ENCODE measurements at regions not wholly inside any gene's neighbourhood (a gene's known extent, or its start where the extent isn't known, plus 50 kb on each side); places are given as distances from the start of the nearest gene placed in this dataset.

GRCh38 chr6:125480146-125480545 is 178.4 kb upstream of the HDDC2 start (continued):
- no peak for TF ChIP-seq FOXP4 (CRISPR knock-in tag; IDR thresholded peaks at IDR 0.05)
- no peak for TF ChIP-seq HMGXB4 (CRISPR knock-in tag; IDR thresholded peaks at IDR 0.05)
- no peak for TF ChIP-seq ZNF281 (CRISPR knock-in tag; IDR thresholded peaks at IDR 0.05)
- no peak for TF ChIP-seq IRF2 (CRISPR knock-in tag; IDR thresholded peaks at IDR 0.05; ENCODE audit: borderline replicate concordance, low read depth)
- no peak for TF ChIP-seq RELA (CRISPR knock-in tag; IDR thresholded peaks at IDR 0.05; ENCODE audit: borderline replicate concordance)
- TF ChIP-seq ZNF138 (CRISPR knock-in tag; conservative IDR thresholded peaks at IDR 0.05) = no peak
- TF ChIP-seq FOXJ3 (CRISPR knock-in tag; IDR thresholded peaks at IDR 0.05; ENCODE audit: borderline replicate concordance) = no peak
- TF ChIP-seq TEAD1 (CRISPR knock-in tag; IDR thresholded peaks at IDR 0.05) = no peak
- no peak for TF ChIP-seq PRDM15 (CRISPR knock-in tag; IDR thresholded peaks at IDR 0.05)

- no peak for ATAC-seq
- H3K27ac Mint-ChIP-seq = no peak overlapping the region
- peaks cover 3% of the 10 kb centered on the region for H3K4me1 Mint-ChIP-seq
- no peaks in the 10 kb centered on the region for H3K36me3 Mint-ChIP-seq
- H3K27me3 Mint-ChIP-seq (ENCODE audit: low read depth) = peaks cover 6% of the 10 kb centered on the region
- ChIA-PET CTCF (no interaction called here), POLR2A (no interaction called here)
- H3K4me3 Mint-ChIP-seq = no peak overlapping the region
- H3K9me3 Mint-ChIP-seq = no peaks in the 10 kb centered on the region
- TF ChIP-seq ZNF317 (CRISPR knock-in tag; IDR thresholded peaks at IDR 0.05; ENCODE audit: borderline replicate concordance, low read depth) (no peak), RORB (CRISPR knock-in tag; IDR thresholded peaks at IDR 0.05) (no peak), TP53 (CRISPR knock-in tag; IDR thresholded peaks at IDR 0.05) (no peak), JAZF1 (CRISPR knock-in tag; IDR thresholded peaks at IDR 0.05) (no peak), TCF7 (CRISPR knock-in tag; IDR thresholded peaks at IDR 0.05; ENCODE audit: low read depth) (no peak), JUN (CRISPR knock-in tag; IDR thresholded peaks at IDR 0.05) (no peak), CDX4 (CRISPR knock-in tag; IDR thresholded peaks at IDR 0.05; ENCODE audit: borderline replicate concordance) (no peak)
- DNase-seq (ENCODE audit: low spot score) = no peak
Observed at GRCh38 chr6:125480571-125480970, 178.8 kb upstream of the HDDC2 start.

All from WTC11 (cell line).